ENCODE measurements at regions not wholly inside any gene's neighbourhood (a gene's known extent, or its start where the extent isn't known, plus 50 kb on each side); places are given as distances from the start of the nearest gene placed in this dataset.
"Not testable (repeated sequence)": the region's sequence is repeated elsewhere in the genome, so short reads cannot be mapped to it uniquely, and the experiment has no call there.

DNA sequence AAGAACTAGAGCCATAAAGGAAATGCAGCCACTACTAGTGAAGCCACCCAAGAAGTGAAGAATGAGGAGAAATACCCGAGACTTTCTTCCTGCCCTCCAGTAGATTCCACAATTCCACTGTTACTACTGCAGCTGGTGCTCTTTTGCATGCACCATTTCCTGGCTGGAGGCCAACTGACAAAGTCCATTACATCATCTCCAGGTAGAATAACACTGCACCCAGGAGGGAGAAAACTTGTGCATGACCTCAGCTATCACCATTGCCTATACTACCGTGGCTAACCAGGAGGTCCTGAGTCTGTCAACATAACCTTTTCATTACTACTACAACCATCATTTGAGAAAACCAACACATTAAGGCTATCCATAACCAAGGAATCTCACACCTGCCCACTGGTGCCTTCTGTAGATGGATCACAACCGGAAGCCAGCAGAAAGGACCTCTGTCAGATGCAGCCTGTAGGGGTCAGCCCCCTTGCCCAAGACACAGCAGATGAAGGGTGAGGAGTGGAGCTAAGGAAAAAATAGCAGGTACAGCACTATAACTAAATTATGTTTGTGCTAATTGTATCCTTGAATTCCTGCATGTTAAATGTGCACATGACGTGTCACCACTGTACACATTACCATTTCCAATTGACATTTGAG is 200.8 kb upstream of the C2CD4B start:
- Histone ChIP-seq H3K9me3 (no peaks in the 10 kb centered on the region), H3K36me3 (no peaks in the 10 kb centered on the region), H3K4me3 (no peak overlapping the region), H3K27me3 (peaks cover 0 to 7% (median 0%) of the 10 kb centered on the region in 3 donors), H3K27ac (no peak overlapping the region), H3K4me1 (no peaks in the 10 kb centered on the region)
- intact Hi-C loops (cut with DNase I; ENCODE audit: low total_unique reads) = no loop called here
- 60 to 72% (median 62%) methylated on average over 4 of the region's 4 CpGs for WGBS, 5 donors
- DNase-seq = peak; percentile 65 to 87
- TF ChIP-seq POLR2AphosphoS5 (IDR thresholded peaks at IDR 0.05) (no peak), POLR2A (IDR thresholded peaks at IDR 0.05) (no peak), EP300 (IDR thresholded peaks at IDR 0.05) (no peak)
- TF ChIP-seq, protein P1, sequence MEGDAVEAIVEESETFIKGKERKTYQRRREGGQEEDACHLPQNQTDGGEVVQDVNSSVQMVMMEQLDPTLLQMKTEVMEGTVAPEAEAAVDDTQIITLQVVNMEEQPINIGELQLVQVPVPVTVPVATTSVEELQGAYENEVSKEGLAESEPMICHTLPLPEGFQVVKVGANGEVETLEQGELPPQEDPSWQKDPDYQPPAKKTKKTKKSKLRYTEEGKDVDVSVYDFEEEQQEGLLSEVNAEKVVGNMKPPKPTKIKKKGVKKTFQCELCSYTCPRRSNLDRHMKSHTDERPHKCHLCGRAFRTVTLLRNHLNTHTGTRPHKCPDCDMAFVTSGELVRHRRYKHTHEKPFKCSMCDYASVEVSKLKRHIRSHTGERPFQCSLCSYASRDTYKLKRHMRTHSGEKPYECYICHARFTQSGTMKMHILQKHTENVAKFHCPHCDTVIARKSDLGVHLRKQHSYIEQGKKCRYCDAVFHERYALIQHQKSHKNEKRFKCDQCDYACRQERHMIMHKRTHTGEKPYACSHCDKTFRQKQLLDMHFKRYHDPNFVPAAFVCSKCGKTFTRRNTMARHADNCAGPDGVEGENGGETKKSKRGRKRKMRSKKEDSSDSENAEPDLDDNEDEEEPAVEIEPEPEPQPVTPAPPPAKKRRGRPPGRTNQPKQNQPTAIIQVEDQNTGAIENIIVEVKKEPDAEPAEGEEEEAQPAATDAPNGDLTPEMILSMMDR (IDR thresholded peaks at IDR 0.05) = no peak

DNA sequence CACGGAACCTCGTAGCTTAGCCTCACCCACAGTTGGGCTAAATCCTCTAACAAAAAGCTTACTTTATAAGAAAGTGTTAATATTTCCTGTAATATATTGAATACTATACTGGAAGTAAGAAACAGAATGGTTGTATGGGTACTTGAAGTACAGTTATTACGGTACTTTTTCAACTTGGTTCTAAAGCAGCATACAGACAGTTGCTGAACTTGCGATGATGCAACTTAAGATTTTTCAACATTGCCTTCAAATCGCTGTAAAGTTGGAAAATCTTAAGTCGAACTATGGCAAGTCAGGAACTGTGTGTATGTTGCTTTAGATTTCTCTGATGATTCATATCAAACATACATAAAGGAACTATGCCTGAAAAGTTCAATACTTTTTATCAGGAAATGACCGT is 204.4 kb upstream of the C2CD4B start:
- Histone ChIP-seq H3K4me3 (no peak overlapping the region), H3K27me3 (peaks cover 0 to 8% (median 0%) of the 10 kb centered on the region in 3 donors), H3K9me3 (no peaks in the 10 kb centered on the region), H3K4me1 (no peaks in the 10 kb centered on the region), H3K27ac (no peak overlapping the region), H3K36me3 (no peaks in the 10 kb centered on the region)
- TF ChIP-seq EP300 (IDR thresholded peaks at IDR 0.05) (no peak), POLR2AphosphoS5 (IDR thresholded peaks at IDR 0.05) (no peak), POLR2A (IDR thresholded peaks at IDR 0.05) (no peak)
- TF ChIP-seq, protein P1 (IDR thresholded peaks at IDR 0.05) = no peak
- DNase-seq = no peak
- intact Hi-C loops (cut with DNase I; ENCODE audit: low total_unique reads) = no loop called here
- 68 to 84% (median 74%) methylated on average over 7 of the region's 7 CpGs for WGBS, 5 donors

DNA sequence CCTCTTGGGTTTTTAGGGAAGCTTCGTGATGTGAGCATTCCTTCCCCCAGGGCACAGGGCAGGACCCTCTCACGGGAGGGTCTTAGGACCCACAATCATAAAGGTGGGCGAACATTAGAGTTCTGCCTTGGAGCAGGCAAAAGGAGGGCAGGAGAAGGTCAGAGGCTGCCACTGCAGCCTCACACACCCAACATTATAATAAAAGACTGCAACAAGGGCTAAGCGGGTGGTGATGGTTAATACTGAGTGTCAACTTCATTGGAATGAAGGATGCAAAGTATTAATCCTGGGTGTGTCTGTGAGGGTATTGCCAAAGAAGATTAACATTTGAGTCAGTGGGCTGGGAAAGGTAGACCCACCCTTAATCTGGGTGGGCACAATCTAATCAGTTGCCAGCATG is 206.6 kb upstream of the C2CD4B start:
- DNase-seq; H3K9me3 ChIP-seq; H3K27ac ChIP-seq; H3K4me3 ChIP-seq; H3K36me3 ChIP-seq; H3K27me3 ChIP-seq; intact Hi-C loops (cut with DNase I; ENCODE audit: low total_unique reads); H3K4me1 ChIP-seq: not testable (repeated sequence)
- 81 to 97% (median 91%) methylated on average over 4 of the region's 4 CpGs for WGBS, 5 donors

DNA sequence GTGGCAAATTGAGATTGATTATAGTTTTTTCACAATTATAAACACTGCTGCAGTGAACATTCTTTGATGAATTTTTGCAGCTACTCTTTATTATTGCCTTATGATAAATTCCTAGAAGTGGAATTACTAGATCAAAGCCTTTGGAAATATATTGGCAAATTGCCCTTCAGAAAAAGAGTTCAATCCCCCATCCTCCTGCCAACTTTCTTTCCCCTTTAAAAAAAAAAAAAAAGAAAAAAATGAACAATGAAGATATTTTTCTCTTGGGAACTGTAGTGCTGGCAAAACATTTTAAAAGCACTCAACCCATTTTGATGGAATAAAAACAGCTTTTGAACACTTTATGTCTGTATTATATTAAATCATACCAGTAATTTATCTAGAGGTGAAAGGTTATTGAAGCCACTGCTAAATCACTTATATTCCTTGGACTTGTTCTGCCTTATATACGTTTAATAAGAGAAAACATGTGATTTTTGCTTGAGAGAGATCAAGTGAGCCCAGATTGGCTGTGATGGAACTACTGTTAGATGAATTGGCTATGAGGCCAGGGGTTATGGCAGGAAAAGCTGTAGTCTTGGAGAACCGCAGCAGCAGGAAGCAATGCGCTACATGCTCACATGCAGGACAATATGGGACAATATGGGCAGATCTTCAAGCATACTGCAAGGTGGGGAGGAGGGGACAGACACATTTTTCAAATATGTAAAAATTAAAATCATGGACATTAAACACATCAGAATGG is 212.8 kb upstream of the C2CD4B start:
- no peak overlapping the region for H3K27ac ChIP-seq
- no peaks in the 10 kb centered on the region for H3K4me1 ChIP-seq
- no peaks in the 10 kb centered on the region for H3K36me3 ChIP-seq
- TF ChIP-seq POLR2AphosphoS5 (IDR thresholded peaks at IDR 0.05) (no peak), POLR2A (IDR thresholded peaks at IDR 0.05) (no peak), EP300 (IDR thresholded peaks at IDR 0.05) (no peak)
- TF ChIP-seq, protein P1 (IDR thresholded peaks at IDR 0.05) = no peak
- H3K27me3 ChIP-seq = peaks cover 0 to 4% (median 0%) of the 10 kb centered on the region in 3 donors
- peak in 1 of 2 donors; percentile 33 for DNase-seq
- no peaks in the 10 kb centered on the region for H3K9me3 ChIP-seq
- WGBS, 5 donors = 62 to 76% (median 71%) methylated on average over 3 of the region's 3 CpGs
- intact Hi-C loops (cut with DNase I; ENCODE audit: low total_unique reads) = no loop called here
- no peak overlapping the region for H3K4me3 ChIP-seq
